RKO (cell line): ENCODE measurements at regions not wholly inside any gene's neighbourhood (a gene's known extent, or its start where the extent isn't known, plus 50 kb on each side); places are given as distances from the start of the nearest gene placed in this dataset.
"Not testable (repeated sequence)": the region's sequence is repeated elsewhere in the genome, so short reads cannot be mapped to it uniquely, and the experiment has no call there.

Experiments used
- DNase-seq: peaks from one replicate; pipeline ENCODE4 v3.0.0-alpha.2; 2016; ENCODE audit warnings: low spot score

DNA sequence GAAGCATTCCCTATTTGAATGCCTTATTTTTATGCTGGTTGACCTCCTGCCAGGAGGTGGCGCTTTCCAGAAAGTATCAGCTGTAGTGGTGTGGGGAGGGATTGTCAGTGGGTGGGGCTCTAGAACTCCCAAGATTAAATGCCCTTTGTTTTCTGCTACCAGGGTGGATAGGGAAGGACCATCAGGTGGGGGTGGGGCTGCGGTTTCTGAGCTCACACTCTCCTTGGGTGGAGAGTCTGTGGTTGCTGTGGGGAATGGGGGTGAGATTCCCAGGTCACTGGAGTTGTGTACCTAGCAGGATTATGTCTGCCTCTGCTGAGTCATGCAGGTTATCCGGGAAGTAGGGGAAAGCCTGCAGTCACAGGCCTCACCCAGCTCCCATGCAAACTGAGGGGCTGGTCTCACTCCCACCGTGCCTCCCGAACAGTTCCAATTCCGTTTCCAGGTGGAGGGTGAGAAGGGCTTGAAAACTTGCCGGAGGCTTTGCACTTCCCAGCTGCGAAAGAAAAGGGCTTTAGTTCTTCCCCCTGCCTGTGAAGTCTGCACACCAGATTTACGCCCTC lies 68.3 kb downstream of the ALG10B start:
- DNase-seq = no peak

GRCh38 chr12:38385486-38385885 lies 68.9 kb downstream of the ALG10B start:
- no peak for DNase-seq

DNA sequence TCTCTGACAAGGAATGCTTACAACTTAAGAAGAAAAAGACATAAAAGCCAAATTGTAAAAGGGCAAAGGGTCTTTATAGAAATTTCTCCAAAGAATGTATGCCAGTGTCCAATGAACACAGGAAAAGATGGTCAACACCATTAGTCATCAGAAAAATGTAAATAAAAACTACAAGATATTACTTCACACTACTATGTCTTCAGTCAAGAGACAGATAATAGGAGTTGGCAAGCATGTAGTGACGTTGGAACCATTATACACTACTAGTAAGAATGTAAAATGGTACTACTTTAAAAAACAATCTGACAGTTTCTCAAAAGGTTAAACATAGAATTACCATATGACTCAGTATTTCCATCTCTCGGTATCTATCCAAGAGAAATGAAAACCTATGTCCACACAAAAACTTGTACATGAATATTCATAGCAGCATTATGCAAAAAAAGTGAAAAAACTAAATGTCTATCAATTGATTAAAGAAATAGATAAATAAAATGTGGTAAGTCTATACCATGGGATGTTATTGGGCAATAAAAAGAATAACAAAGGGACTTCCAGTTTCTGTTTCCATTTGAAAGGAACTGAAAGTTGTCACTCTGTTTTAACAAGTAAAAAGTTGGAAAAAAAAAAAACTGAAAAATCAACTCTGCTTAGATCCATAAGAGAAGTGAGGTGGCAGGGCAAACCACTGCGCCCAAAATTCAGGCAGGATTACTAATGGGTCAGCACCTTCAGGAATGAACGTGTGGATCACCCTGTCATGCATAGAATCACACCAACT lies 69.8 kb downstream of the ALG10B start:
- no peak for DNase-seq

DNA sequence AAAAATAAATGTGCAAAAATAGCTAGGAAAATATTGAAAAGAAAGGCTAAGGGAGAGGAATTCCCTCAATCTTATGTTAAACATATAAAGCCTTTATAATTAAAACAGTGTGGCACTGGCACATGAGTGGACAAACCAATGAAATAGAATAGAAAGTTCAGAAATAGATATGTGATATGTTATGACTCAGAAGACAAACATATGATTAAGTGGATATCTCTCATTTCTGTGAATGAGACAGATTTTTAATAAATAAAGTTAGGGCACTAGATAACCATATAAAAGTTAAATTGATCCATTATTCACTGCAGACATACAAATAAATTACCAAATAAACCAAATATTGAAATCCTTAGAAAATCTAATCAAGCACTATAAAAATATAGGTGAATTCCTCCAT lies 73.0 kb downstream of the ALG10B start:
- no peak for DNase-seq

DNA sequence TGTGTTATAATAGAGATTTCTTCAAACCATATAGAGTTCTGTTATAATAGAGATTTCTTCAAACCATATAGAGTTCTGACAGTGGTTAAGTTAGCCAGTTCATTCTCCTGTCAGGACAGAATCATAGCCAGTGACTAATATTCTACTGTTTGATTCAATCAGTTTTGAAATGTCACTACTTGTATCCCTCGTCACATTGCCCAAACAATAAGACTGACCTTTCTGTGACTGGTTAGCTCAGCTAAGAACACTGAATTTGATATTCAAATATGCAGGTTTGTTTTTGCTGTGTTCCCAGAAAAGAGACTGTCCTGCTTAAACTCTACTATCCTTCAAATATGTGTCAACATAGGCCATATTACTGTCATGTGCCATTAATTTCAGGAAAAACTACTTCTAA lies 74.4 kb downstream of the ALG10B start:
- DNase-seq = no peak

DNA sequence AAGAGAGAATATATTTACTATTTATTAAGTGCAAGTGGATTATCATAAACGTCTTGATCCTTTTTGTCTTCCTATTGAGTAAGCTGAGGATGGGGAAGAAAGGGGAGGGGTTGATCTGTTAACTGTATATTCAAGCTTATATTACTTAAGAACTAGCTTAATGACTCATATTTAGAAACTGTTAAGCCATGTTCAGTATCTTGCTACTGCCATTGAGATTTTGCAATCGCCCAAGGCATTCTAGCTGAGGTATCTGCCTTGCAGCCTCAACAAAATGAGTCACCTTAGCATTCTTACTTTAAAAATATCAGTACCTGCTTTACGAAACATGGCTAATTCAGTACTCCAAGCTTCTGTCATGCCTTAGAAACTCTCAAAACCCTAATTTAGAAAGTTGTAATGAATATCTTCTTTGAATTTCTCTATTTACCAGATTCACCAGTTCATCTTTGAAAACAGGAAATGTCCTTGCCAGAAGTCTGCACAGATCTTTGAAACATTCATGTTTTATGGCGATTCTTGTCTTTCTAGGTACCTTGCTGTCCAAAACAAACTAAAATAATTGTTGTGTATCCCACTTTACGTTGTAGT lies 76.1 kb downstream of the ALG10B start:
- DNase-seq = no peak

DNA sequence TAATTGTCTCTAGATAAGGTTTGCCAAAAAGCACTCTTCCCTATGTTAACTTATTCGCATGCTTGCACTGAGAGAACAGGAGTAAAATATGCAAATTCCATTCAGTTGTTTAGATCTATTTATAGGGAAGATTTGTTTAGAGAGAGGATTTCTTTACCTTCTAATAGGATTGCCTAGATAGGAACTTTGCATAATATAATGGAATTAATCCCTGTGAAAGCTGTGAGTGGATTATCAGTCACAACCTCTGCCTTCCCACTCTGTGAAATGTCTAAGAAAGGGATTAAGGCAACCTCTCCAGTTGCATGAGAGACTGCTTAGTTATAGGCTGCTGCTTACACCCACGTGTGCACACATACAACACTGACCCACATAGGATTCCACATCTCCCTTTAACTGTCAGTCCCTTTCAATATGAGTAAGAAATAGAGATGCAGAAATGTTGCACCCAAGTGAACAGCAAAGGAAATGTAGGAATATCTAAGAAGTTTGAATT lies 83.2 kb downstream of the ALG10B start:
- no peak for DNase-seq

DNA sequence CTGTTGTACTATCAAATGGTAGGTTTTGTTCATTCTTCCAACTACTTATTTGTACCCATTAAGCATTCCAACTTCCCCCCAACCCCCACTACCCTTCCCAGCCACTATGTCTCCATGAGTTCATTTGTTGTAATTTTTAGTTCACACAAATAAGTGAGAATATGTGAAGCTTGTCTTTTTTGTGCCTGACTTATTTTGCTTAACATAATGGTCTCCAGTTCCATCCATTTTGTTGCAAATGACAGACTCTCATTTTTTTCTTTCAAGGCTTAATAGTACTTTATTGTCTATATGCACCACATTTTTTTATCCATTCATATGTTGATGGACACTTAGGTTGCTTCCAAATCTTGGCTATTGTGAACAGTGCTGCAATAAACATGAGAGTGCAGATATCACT lies 86.2 kb downstream of the ALG10B start:
- DNase-seq = no peak

GRCh38 chr12:38409511-38409910 lies 92.9 kb downstream of the ALG10B start:
- DNase-seq = no peak

GRCh38 chr12:38411426-38411825 lies 94.9 kb downstream of the ALG10B start:
- DNase-seq = no peak

DNA sequence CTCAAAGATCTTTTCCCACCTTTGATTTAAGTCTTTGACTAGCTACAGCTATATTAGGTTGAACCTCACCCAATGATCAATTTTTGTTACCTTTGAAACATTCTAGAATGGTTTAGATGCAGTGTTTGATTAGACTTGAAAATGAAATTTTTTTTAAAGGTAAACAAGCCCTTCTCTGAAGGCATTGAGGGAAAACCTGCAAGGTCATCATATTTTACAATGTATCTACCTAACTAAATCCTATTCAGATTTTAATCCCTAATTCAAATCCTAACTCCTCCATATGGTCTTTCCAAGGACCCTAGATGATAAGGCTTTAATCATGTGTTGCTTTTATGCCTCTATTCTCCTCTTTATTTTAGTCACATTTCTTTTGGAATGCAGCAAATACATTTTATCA lies 95.4 kb downstream of the ALG10B start:
- DNase-seq = no peak

DNA sequence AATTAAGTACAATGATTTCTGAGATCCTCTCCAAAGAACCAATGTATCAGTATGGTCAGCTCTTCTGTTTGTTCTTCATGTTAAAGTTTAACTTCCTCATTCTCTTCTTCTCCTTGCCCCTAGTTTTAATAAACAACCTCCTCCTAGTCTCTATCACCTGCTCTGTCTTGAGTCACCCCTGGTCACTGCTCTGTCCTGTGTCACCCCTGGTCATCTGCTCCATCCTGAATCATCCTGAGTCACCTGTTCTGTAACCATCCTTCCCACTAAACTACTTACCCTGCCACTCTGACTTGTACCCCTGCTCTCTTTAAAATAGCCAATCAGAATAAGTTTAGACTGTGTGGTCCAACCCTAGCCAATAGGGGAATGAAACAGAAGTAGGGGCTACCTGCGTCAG lies 100.5 kb downstream of the ALG10B start:
- peak; percentile 21 for DNase-seq

DNA sequence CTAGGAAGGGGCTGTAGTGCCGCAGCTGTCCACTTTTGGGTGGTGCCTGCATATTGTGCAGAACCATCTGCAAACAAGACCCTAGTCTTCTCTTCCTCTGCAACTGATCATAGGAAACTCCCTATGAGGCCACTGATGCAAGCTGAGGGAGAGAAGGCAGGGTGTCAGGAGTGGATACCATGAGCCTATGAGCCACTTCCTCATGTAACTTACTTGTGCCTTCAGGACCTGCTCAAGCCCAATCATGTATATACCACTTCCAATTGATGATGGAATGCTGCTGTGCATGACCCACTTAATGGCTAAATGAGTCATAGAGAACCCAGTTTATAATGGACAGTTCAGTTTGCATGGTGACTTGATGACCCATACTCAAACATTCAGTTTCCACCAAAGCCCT lies 107.9 kb downstream of the ALG10B start:
- no peak for DNase-seq

- DNase-seq = no peak
Observed at GRCh38 chr12:38427442-38427841, 110.9 kb downstream of the ALG10B start.

DNA sequence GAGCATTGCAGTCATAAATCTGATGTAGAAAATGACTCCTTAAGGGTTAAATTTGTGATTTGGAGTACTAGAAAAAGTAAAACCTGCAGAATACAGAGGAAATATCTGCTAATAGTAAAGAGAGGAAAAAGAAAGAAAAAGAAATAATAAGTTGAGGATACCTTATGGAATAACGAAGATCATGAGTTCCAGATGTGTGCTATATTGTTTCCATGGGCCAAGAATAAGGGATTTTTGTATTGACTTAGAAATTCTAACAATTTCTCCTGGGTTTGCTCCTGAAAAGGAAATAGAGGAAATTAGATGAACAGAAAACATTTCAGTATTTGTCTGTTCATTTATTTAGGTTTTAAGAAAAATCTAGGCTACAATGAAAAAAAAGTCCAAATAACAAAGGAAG lies 115.3 kb downstream of the ALG10B start:
- no peak for DNase-seq

DNA sequence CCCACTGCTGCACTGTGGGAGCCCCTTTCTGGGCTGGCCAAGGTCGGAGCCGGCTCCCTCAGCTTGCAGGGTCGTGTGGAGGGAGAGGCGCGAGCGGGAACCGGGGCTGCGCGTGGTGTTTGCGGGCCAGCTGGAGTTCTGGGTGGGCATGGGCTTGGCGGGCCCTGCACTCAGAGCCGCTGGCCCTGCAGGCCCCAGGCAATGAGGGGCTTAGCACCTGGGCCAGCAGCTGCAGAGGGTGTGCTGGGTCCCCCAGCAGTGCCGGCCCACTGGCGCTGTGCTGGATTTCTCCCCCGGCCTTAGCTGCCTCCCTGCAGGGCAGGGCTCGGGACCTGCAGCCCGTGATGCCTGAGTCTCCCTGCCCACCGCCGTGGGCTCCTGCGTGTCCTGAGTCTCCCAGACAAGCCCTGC lies 125.3 kb downstream of the ALG10B start:
- DNase-seq = not testable (repeated sequence)

- DNase-seq = no peak
Observed at GRCh38 chr12:38445040-38445439, 128.5 kb downstream of the ALG10B start.

DNA sequence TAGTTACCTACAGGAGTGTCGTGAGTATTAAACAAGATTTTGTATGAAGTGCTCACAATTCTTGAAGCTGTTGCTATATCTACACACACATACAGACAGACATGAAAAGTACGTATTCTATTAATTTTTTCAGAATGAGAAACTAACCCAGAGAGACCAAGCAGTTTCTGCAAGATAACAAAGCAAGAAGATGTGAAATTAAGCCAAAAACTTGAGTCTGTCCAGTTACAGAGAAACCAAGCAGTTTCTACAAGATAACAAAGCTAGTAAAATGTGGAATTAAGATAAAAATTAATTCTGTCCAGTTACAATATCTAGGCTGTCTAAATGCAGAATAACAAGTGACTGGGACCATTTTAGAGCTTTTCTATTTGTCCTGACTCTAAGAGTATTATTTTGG lies 132.4 kb downstream of the ALG10B start:
- DNase-seq = no peak

- no peak for DNase-seq
Observed at GRCh38 chr12:38456537-38457120, 140.1 kb downstream of the ALG10B start.

GRCh38 chr12:38465020-38465419 lies 148.4 kb downstream of the ALG10B start:
- DNase-seq = no peak

DNA sequence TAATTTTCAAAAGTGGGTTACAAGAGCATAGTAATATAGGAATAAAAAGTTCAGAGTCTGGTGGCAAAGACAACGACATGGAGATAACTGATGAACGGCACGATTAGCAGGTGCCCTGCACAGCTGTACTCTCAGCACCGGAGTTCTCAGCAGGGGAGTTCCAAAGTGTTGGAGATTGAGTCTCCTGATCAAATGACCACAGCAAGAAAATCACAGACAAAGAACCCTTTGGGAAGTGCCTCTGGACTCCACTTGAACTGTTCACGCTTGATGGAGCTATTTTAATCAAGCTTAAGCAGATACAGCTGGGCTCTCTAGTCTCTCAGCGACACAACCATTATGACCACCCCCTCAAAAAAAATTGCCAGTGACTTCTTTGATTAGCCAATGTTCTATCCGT lies 153.1 kb downstream of the ALG10B start:
- DNase-seq = no peak

DNA sequence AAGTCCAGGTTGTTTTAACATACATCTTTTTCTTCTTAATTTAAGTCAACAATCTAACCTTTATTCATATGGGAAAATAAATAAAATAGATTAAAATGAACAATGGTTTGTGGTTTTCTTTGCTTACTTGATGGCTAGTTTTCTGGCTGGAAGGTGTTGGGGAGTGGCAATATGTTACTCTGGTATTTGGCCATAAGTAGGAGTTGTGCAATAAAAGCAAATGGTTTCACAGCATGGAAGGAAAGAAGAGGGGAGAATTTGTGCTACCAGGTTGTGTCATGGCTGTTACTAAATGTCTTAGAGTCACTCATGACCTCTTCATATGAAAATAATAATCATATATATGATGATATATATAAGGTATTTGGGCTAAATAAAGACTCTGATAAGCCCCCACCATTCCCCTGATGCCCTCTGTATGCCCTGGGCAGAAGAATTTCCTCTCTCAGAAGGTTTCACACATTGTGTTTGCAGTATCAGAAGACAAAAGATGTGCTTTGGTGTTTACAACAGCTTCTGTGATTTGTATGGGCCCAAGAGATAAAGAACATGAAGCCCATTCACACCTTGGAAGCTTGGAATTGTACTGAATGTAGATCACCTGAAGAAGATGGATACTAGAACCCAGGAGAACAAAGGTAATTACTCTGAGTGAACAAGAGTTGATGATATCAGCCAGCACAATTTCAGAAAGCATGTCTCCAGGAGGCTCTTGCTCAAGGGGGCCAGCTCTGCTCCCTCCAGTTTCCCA lies 160.9 kb downstream of the ALG10B start:
- no peak for DNase-seq
